GM23338 (cell line): ENCODE measurements at regions not wholly inside any gene's neighbourhood (a gene's known extent, or its start where the extent isn't known, plus 50 kb on each side); places are given as distances from the start of the nearest gene placed in this dataset.

Experiments
- ATAC-seq: fragments of 200-7000 bp; cut with Tn5 transposase; 3 replicates; pipeline ENCODE4 v1.9.1; 2020
- DNase-seq: peaks from one replicate; pipeline ENCODE4 v3.0.0-alpha.2; 2015; ENCODE audit warnings: low spot score
- H2AFZ ChIP-seq: fragments of 200-600 bp; sonication (generic); 2 replicates; pipeline ENCODE4 v1.8.0; 2016; ENCODE audit warnings: antibody characterized with exemption, mild to moderate bottlenecking, moderate library complexity
- H3F3A ChIP-seq: fragments of 200-600 bp; sonication (generic); replicated peaks from 2 replicates; pipeline ENCODE4 v1.8.0; 2017; ENCODE audit warnings: antibody characterized with exemption, mixed run types, low read depth
- H3K27ac ChIP-seq: fragments of 200-600 bp; sonication (generic); 2 replicates; pipeline ENCODE4 v1.6.1; 2016; ENCODE audit warnings: low read depth
- H3K27me3 ChIP-seq: fragments of 200-600 bp; sonication (generic); 2 replicates; pipeline ENCODE4 v1.8.0; 2016; ENCODE audit warnings: mild to moderate bottlenecking, mixed run types, moderate library complexity; ENCODE audit not compliant: insufficient read depth
- H3K36me3 ChIP-seq: fragments of 200-600 bp; sonication (generic); 2 replicates; pipeline ENCODE4 v1.8.0; 2016; ENCODE audit warnings: mild to moderate bottlenecking; ENCODE audit not compliant: insufficient read depth
- H3K4me1 ChIP-seq: fragments of 200-600 bp; sonication (generic); 2 replicates; pipeline ENCODE4 v1.8.0; 2016; ENCODE audit warnings: mild to moderate bottlenecking, moderate library complexity; ENCODE audit not compliant: insufficient read depth
- H3K4me2 ChIP-seq: fragments of 200-600 bp; sonication (generic); 2 replicates; pipeline ENCODE4 v1.7.1; 2017; ENCODE audit warnings: mixed run types
- H3K4me3 ChIP-seq: fragments of 200-600 bp; sonication (generic); 2 replicates; pipeline ENCODE4 v1.6.1; 2016; ENCODE audit warnings: mixed run types
- H3K79me2 ChIP-seq: fragments of 200-600 bp; sonication (generic); replicated peaks from 2 replicates; pipeline ENCODE4 v1.8.0; 2017; ENCODE audit warnings: mild to moderate bottlenecking; ENCODE audit not compliant: insufficient read depth
- H3K9me2 ChIP-seq: fragments of 200-600 bp; sonication (generic); 2 replicates; pipeline ENCODE4 v1.8.0; 2017; ENCODE audit not compliant: insufficient read depth
- H4K20me1 ChIP-seq: fragments of 200-600 bp; sonication (generic); replicated peaks from 2 replicates; pipeline ENCODE4 v1.8.0; 2017; ENCODE audit warnings: mild to moderate bottlenecking; ENCODE audit not compliant: insufficient read depth
- H3K27ac Mint-ChIP-seq: 2 replicates; pipeline ENCODE4 v1.8.0; 2020; ENCODE audit warnings: inconsistent platforms, mild to moderate bottlenecking, moderate library complexity, mixed read lengths
- H3K27me3 Mint-ChIP-seq: 3 replicates; pipeline ENCODE4 v1.8.0; 2022; ENCODE audit warnings: low read depth, mild to moderate bottlenecking, moderate library complexity, mixed read lengths, inconsistent platforms; ENCODE audit not compliant: insufficient read depth, poor library complexity
- H3K36me3 Mint-ChIP-seq: 3 replicates; pipeline ENCODE4 v1.8.0; 2021; ENCODE audit warnings: low read depth, mild to moderate bottlenecking, inconsistent platforms, moderate library complexity, mixed read lengths
- H3K4me1 Mint-ChIP-seq: 3 replicates; pipeline ENCODE4 v1.8.0; 2020; ENCODE audit warnings: mild to moderate bottlenecking, inconsistent platforms, mixed read lengths
- H3K4me3 Mint-ChIP-seq: 3 replicates; pipeline ENCODE4 v1.8.0; 2021; ENCODE audit warnings: moderate library complexity, mild to moderate bottlenecking, inconsistent platforms, mixed read lengths
- H3K9me3 Mint-ChIP-seq: 3 replicates; pipeline ENCODE4 v1.8.0; 2020; ENCODE audit warnings: moderate library complexity, mild to moderate bottlenecking, inconsistent platforms, mixed read lengths
- EZH2 ChIP-seq: fragments of 200-600 bp; sonication (generic); IDR thresholded peaks from one replicate; pipeline ENCODE4 v1.8.0; 2017; ENCODE audit warnings: antibody characterized with exemption, mild to moderate bottlenecking, low read depth; ENCODE audit not compliant: unreplicated experiment
- EZH2phosphoT487 ChIP-seq: fragments of 200-600 bp; sonication (generic); IDR thresholded peaks from one replicate; pipeline ENCODE4 v1.8.1; 2018; ENCODE audit warnings: antibody characterized with exemption; ENCODE audit not compliant: unreplicated experiment
- JUNB ChIP-seq: IDR thresholded peaks from one replicate; pipeline ENCODE4 v1.6.1; 2016; ENCODE audit warnings: antibody characterized with exemption; ENCODE audit not compliant: unreplicated experiment
- NANOG ChIP-seq: IDR thresholded peaks from 2 replicates; pipeline ENCODE4 v1.6.1; 2016; ENCODE audit warnings: antibody characterized with exemption, borderline replicate concordance
- POLR2AphosphoS5 ChIP-seq: IDR thresholded peaks from 2 replicates; pipeline ENCODE4 v1.6.1; 2016; ENCODE audit warnings: antibody characterized with exemption, low read depth
- STAT1 ChIP-seq: IDR thresholded peaks from one replicate; pipeline ENCODE4 v1.6.1; 2016; ENCODE audit warnings: antibody characterized with exemption; ENCODE audit not compliant: unreplicated experiment
- ZNF114 ChIP-seq: fragments of 250-450 bp; sonication (Bioruptor Pico); IDR thresholded peaks from 2 replicates; pipeline ENCODE4 v1.5.0; 2020; ENCODE audit warnings: mild to moderate bottlenecking, moderate library complexity
- TF ChIP-seq, protein P1 (sequence below): fragments of 250-450 bp; sonication (Bioruptor Pico); IDR thresholded peaks from 2 replicates; pipeline ENCODE4 v1.5.0; 2020; ENCODE audit warnings: mild to moderate bottlenecking, moderate library complexity

GRCh38 chr22:44574057-44574639 is 76.1 kb upstream of the RTL6 start (continued):
- TF ChIP-seq, protein P1, sequence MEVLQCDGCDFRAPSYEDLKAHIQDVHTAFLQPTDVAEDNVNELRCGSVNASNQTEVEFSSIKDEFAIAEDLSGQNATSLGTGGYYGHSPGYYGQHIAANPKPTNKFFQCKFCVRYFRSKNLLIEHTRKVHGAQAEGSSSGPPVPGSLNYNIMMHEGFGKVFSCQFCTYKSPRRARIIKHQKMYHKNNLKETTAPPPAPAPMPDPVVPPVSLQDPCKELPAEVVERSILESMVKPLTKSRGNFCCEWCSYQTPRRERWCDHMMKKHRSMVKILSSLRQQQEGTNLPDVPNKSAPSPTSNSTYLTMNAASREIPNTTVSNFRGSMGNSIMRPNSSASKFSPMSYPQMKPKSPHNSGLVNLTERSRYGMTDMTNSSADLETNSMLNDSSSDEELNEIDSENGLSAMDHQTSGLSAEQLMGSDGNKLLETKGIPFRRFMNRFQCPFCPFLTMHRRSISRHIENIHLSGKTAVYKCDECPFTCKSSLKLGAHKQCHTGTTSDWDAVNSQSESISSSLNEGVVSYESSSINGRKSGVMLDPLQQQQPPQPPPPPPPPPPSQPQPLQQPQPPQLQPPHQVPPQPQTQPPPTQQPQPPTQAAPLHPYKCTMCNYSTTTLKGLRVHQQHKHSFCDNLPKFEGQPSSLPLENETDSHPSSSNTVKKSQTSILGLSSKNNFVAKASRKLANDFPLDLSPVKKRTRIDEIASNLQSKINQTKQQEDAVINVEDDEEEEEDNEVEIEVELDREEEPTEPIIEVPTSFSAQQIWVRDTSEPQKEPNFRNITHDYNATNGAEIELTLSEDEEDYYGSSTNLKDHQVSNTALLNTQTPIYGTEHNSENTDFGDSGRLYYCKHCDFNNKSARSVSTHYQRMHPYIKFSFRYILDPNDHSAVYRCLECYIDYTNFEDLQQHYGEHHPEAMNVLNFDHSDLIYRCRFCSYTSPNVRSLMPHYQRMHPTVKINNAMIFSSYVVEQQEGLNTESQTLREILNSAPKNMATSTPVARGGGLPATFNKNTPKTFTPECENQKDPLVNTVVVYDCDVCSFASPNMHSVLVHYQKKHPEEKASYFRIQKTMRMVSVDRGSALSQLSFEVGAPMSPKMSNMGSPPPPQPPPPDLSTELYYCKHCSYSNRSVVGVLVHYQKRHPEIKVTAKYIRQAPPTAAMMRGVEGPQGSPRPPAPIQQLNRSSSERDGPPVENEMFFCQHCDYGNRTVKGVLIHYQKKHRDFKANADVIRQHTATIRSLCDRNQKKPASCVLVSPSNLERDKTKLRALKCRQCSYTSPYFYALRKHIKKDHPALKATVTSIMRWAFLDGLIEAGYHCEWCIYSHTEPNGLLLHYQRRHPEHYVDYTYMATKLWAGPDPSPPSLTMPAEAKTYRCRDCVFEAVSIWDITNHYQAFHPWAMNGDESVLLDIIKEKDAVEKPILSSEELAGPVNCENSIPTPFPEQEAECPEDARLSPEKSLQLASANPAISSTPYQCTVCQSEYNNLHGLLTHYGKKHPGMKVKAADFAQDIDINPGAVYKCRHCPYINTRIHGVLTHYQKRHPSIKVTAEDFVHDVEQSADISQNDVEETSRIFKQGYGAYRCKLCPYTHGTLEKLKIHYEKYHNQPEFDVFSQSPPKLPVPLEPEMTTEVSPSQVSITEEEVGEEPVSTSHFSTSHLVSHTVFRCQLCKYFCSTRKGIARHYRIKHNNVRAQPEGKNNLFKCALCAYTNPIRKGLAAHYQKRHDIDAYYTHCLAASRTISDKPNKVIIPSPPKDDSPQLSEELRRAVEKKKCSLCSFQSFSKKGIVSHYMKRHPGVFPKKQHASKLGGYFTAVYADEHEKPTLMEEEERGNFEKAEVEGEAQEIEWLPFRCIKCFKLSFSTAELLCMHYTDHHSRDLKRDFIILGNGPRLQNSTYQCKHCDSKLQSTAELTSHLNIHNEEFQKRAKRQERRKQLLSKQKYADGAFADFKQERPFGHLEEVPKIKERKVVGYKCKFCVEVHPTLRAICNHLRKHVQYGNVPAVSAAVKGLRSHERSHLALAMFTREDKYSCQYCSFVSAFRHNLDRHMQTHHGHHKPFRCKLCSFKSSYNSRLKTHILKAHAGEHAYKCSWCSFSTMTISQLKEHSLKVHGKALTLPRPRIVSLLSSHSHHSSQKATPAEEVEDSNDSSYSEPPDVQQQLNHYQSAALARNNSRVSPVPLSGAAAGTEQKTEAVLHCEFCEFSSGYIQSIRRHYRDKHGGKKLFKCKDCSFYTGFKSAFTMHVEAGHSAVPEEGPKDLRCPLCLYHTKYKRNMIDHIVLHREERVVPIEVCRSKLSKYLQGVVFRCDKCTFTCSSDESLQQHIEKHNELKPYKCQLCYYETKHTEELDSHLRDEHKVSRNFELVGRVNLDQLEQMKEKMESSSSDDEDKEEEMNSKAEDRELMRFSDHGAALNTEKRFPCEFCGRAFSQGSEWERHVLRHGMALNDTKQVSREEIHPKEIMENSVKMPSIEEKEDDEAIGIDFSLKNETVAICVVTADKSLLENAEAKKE (CRISPR knock-in tag), result no peak
- TF ChIP-seq POLR2AphosphoS5 (no peak), ZNF114 (no peak), STAT1 (no peak), EZH2 (no peak)

DNA sequence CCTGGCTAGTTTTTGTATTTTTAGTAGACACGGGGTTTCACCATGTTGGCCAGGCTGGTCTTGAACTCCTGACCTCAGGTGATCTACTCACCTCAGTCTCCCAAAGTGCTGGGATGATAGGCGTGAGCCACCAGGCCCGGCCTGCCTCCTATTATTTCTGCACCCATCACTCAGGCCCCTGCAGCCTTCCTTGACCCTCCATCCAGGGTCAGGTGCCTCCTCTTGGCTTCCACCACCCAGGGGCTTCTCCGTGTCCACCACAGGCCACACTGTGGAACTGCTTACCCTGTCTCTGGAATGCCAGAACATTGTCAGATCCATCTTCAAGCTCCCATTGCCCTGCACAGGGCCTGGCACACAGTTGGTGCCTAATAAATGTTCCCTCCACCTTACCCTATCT is 75.4 kb upstream of the RTL6 start:
- H3K4me1 ChIP-seq, result no peaks in the 10 kb centered on the region
- Mint-ChIP-seq H3K9me3 (peaks cover 9% of the 10 kb centered on the region), H3K4me3 (no peak overlapping the region), H3K27me3 (peaks cover 14% of the 10 kb centered on the region), H3K36me3 (no peaks in the 10 kb centered on the region; the same call in 2 of the 3 replicates), H3K4me1 (no peaks in the 10 kb centered on the region; the same call in 2 of the 3 replicates), H3K27ac (no peak overlapping the region)
- H3K4me2 ChIP-seq, result no peak overlapping the region
- H3K27ac ChIP-seq, result no peak overlapping the region
- no peaks in the 10 kb centered on the region for H3F3A ChIP-seq
- no peaks in the 10 kb centered on the region for H3K79me2 ChIP-seq
- no peaks in the 10 kb centered on the region for H3K9me2 ChIP-seq
- H2AFZ ChIP-seq, result no peak overlapping the region
- no peaks in the 10 kb centered on the region for H3K36me3 ChIP-seq
- ATAC-seq (no peak), DNase-seq (no peak)
- no peaks in the 10 kb centered on the region for H3K27me3 ChIP-seq
- no peak for TF ChIP-seq EZH2phosphoT487
- no peak for TF ChIP-seq NANOG
- no peak for TF ChIP-seq JUNB
- H3K4me3 ChIP-seq, result no peak overlapping the region
- no peaks in the 10 kb centered on the region for H4K20me1 ChIP-seq
